Stomach smooth muscle (tissue), 2 donors: ENCODE measurements at regions not wholly inside any gene's neighbourhood (a gene's known extent, or its start where the extent isn't known, plus 50 kb on each side); places are given as distances from the start of the nearest gene placed in this dataset.

Source experiments
- H3K27ac ChIP-seq: one replicate; pipeline ENCODE4 v1.7.0; 2013; ENCODE audit warnings: mild to moderate bottlenecking, low read length, inconsistent platforms
- H3K27me3 ChIP-seq, 2 donors: one replicate each; pipeline ENCODE4 v1.7.0; 2013; ENCODE audit warnings: low read length in 2 of 2; ENCODE audit not compliant: insufficient read depth in 2 of 2, control insufficient read depth in 1 of 2
- H3K36me3 ChIP-seq, 2 donors: one replicate each; pipeline ENCODE4 v1.7.0; 2013; ENCODE audit warnings: low read length in 2 of 2; ENCODE audit not compliant: control insufficient read depth in 2 of 2, insufficient read depth in 2 of 2
- H3K4me1 ChIP-seq: one replicate; pipeline ENCODE4 v1.7.0; 2013; ENCODE audit warnings: low read length; ENCODE audit not compliant: control insufficient read depth, insufficient read depth
- H3K4me3 ChIP-seq, 2 donors: one replicate each; pipeline ENCODE4 v1.7.0; 2013; ENCODE audit warnings: low read length in 2 of 2
- H3K9ac ChIP-seq, 2 donors: one replicate each; pipeline ENCODE4 v1.7.0; 2013; ENCODE audit warnings: low read length in 2 of 2, mild to moderate bottlenecking in 1 of 2
- H3K9me3 ChIP-seq, 2 donors: one replicate each; pipeline ENCODE4 v1.7.0; 2013; ENCODE audit warnings: low read length in 2 of 2; ENCODE audit not compliant: control insufficient read depth in 2 of 2
- donor health status: healthy.
- donor health status: Pancreatic carcinoma.

- H3K9ac ChIP-seq: no peak overlapping the region
Measured at GRCh38 chr9:4921449-4921848, 63.6 kb upstream of the JAK2 start.

GRCh38 chr9:4922101-4922500 lies 63.0 kb upstream of the JAK2 start:
- H3K4me3 ChIP-seq: no peak overlapping the region
- H3K27ac ChIP-seq: no peak overlapping the region
- no peaks in the 10 kb centered on the region for H3K9me3 ChIP-seq
- no peaks in the 10 kb centered on the region for H3K36me3 ChIP-seq
- H3K9ac ChIP-seq: no peak overlapping the region
- no peaks in the 10 kb centered on the region for H3K27me3 ChIP-seq
- H3K4me1 ChIP-seq: no peaks in the 10 kb centered on the region

More at GRCh38 chr9:4921449-4921848, 63.6 kb upstream of the JAK2 start:
- no peaks in the 10 kb centered on the region for H3K4me1 ChIP-seq
- no peak overlapping the region for H3K27ac ChIP-seq
- no peaks in the 10 kb centered on the region for H3K27me3 ChIP-seq
- H3K36me3 ChIP-seq: no peaks in the 10 kb centered on the region
- no peaks in the 10 kb centered on the region for H3K9me3 ChIP-seq
- no peak overlapping the region for H3K4me3 ChIP-seq

- H3K9me3 ChIP-seq: no peaks in the 10 kb centered on the region
- no peak overlapping the region for H3K9ac ChIP-seq
- H3K27ac ChIP-seq: no peak overlapping the region
- H3K27me3 ChIP-seq: no peaks in the 10 kb centered on the region
- H3K36me3 ChIP-seq: no peaks in the 10 kb centered on the region
- no peak overlapping the region for H3K4me3 ChIP-seq
- H3K4me1 ChIP-seq: no peaks in the 10 kb centered on the region
Measured at GRCh38 chr9:4922730-4923129, 62.3 kb upstream of the JAK2 start.

GRCh38 chr9:4923141-4923540 lies 61.9 kb upstream of the JAK2 start:
- no peaks in the 10 kb centered on the region for H3K4me1 ChIP-seq
- no peak overlapping the region for H3K4me3 ChIP-seq
- H3K9ac ChIP-seq: no peak overlapping the region
- H3K27me3 ChIP-seq: no peaks in the 10 kb centered on the region
- no peaks in the 10 kb centered on the region for H3K9me3 ChIP-seq
- H3K36me3 ChIP-seq: no peaks in the 10 kb centered on the region
- H3K27ac ChIP-seq: no peak overlapping the region

GRCh38 chr9:4923580-4924544 lies 61.2 kb upstream of the JAK2 start:
- H3K9me3 ChIP-seq: no peaks in the 10 kb centered on the region
- no peaks in the 10 kb centered on the region for H3K36me3 ChIP-seq
- no peaks in the 10 kb centered on the region for H3K27me3 ChIP-seq
- no peak overlapping the region for H3K27ac ChIP-seq
- no peak overlapping the region for H3K4me3 ChIP-seq
- no peak overlapping the region for H3K9ac ChIP-seq
- H3K4me1 ChIP-seq: no peaks in the 10 kb centered on the region

GRCh38 chr9:4926239-4926638 lies 58.8 kb upstream of the JAK2 start:
- Histone ChIP-seq H3K4me3 (no peak overlapping the region), H3K4me1 (no peaks in the 10 kb centered on the region), H3K27ac (no peak overlapping the region), H3K27me3 (no peaks in the 10 kb centered on the region), H3K36me3 (no peaks in the 10 kb centered on the region), H3K9ac (no peak overlapping the region), H3K9me3 (no peaks in the 10 kb centered on the region)

GRCh38 chr9:4927043-4927471 lies 58.0 kb upstream of the JAK2 start:
- Histone ChIP-seq H3K4me1 (no peaks in the 10 kb centered on the region), H3K36me3 (no peaks in the 10 kb centered on the region), H3K9ac (no peak overlapping the region), H3K9me3 (no peaks in the 10 kb centered on the region), H3K27ac (no peak overlapping the region), H3K4me3 (no peak overlapping the region), H3K27me3 (no peaks in the 10 kb centered on the region)

- Histone ChIP-seq H3K4me1 (no peaks in the 10 kb centered on the region), H3K27me3 (no peaks in the 10 kb centered on the region), H3K9me3 (no peaks in the 10 kb centered on the region), H3K27ac (no peak overlapping the region), H3K4me3 (no peak overlapping the region), H3K9ac (no peak overlapping the region), H3K36me3 (no peaks in the 10 kb centered on the region)
Measured at GRCh38 chr9:4927701-4928100, 57.4 kb upstream of the JAK2 start.

- Histone ChIP-seq H3K27me3 (no peaks in the 10 kb centered on the region), H3K4me3 (no peak overlapping the region), H3K4me1 (peaks cover 3% of the 10 kb centered on the region), H3K36me3 (no peaks in the 10 kb centered on the region), H3K9me3 (no peaks in the 10 kb centered on the region), H3K27ac (no peak overlapping the region), H3K9ac (no peak overlapping the region)
Measured at GRCh38 chr9:4929917-4930316, 55.2 kb upstream of the JAK2 start.

- no peak overlapping the region for H3K9ac ChIP-seq
- H3K9me3 ChIP-seq: no peaks in the 10 kb centered on the region
- no peaks in the 10 kb centered on the region for H3K27me3 ChIP-seq
- H3K4me3 ChIP-seq: no peak overlapping the region
- no peak overlapping the region for H3K27ac ChIP-seq
- peaks cover 3% of the 10 kb centered on the region for H3K4me1 ChIP-seq
- no peaks in the 10 kb centered on the region for H3K36me3 ChIP-seq
Measured at GRCh38 chr9:4932681-4933080, 52.4 kb upstream of the JAK2 start.

GRCh38 chr9:4933177-4933576 lies 51.9 kb upstream of the JAK2 start:
- no peak overlapping the region for H3K27ac ChIP-seq
- H3K36me3 ChIP-seq: no peaks in the 10 kb centered on the region
- no peaks in the 10 kb centered on the region for H3K9me3 ChIP-seq
- H3K4me1 ChIP-seq: peaks cover 3% of the 10 kb centered on the region
- no peaks in the 10 kb centered on the region for H3K27me3 ChIP-seq
- peak overlapping the region in 1 of 2 donors; percentile 29 for H3K4me3 ChIP-seq
- H3K9ac ChIP-seq: no peak overlapping the region
